ENCODE measurements at regions not wholly inside any gene's neighbourhood (a gene's known extent, or its start where the extent isn't known, plus 50 kb on each side); places are given as distances from the start of the nearest gene placed in this dataset.

DNA sequence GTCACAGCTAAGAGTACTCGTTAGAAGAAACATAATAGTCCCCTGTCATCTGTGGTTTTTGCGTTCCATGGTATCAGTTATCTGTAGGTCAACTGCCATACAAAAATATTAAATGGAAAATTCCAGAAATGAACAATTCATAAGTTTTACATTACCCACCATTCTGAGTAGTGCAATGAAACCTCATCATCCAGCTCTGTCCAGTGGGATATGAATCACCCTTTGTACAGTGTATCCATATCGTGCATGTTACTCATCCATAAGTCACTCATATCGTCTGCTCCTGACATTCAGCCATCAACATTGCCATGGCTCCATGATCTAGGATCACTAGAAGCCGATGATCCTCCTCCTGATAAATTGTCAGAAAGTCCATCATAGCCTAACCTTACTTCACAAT is 174.9 kb upstream of the C11orf87 start:
- TF ChIP-seq POLR2AphosphoS5 (IDR thresholded peaks at IDR 0.05; ENCODE audit: borderline replicate concordance, low read depth, low read length) (no peak), FOXP2 (optimal IDR thresholded peaks at IDR 0.05; ENCODE audit: control extremely low read depth, extremely low read length, insufficient read depth) (no peak), EZH2 (IDR thresholded peaks at IDR 0.05) (no peak)
- H3K9me3 ChIP-seq (ENCODE audit: low read depth, low read length): no peaks in the 10 kb centered on the region
- DNase-seq (ENCODE audit: low read depth, low spot score): no peak
- H3K4me3 ChIP-seq: no peak overlapping the region
- no peak overlapping the region for H3K27ac ChIP-seq
- no peak overlapping the region for H3K9ac ChIP-seq (ENCODE audit: insufficient read length)
- H3K36me3 ChIP-seq (ENCODE audit: insufficient read depth, low read length): no peaks in the 10 kb centered on the region

DNA sequence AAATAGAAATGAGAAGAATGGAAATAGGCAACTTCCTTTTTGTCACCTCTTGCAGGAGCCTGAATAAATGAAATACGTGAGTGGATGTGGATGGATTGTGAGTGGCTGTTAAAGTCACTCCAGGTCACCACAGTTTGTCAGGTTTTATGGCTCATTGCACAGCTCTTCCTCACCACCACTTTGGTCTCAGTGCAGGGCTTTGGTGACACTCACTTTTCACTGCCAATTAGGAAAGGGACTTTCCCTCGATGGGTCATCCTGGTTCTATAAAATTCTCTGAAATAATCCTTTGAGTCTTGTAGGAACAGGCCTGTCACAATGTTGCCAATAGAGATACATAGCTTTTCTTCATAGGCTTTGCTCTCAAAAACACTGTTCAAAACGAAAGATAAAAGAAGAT is 172.4 kb upstream of the C11orf87 start:
- no peak overlapping the region for H3K27ac ChIP-seq
- no peak overlapping the region for H3K9ac ChIP-seq (ENCODE audit: insufficient read length)
- H3K36me3 ChIP-seq (ENCODE audit: insufficient read depth, low read length): no peaks in the 10 kb centered on the region
- TF ChIP-seq FOXP2 (optimal IDR thresholded peaks at IDR 0.05; ENCODE audit: control extremely low read depth, extremely low read length, insufficient read depth): no peak
- TF ChIP-seq EZH2 (IDR thresholded peaks at IDR 0.05): no peak
- no peak for TF ChIP-seq POLR2AphosphoS5 (IDR thresholded peaks at IDR 0.05; ENCODE audit: borderline replicate concordance, low read depth, low read length)
- no peaks in the 10 kb centered on the region for H3K9me3 ChIP-seq (ENCODE audit: low read depth, low read length)
- no peak for DNase-seq (ENCODE audit: low read depth, low spot score)
- no peak overlapping the region for H3K4me3 ChIP-seq

- H3K9me3 ChIP-seq (ENCODE audit: low read depth, low read length): no peaks in the 10 kb centered on the region
- no peak overlapping the region for H3K9ac ChIP-seq (ENCODE audit: insufficient read length)
Observed at GRCh38 chr11:109251230-109251629, 170.8 kb upstream of the C11orf87 start.

DNA sequence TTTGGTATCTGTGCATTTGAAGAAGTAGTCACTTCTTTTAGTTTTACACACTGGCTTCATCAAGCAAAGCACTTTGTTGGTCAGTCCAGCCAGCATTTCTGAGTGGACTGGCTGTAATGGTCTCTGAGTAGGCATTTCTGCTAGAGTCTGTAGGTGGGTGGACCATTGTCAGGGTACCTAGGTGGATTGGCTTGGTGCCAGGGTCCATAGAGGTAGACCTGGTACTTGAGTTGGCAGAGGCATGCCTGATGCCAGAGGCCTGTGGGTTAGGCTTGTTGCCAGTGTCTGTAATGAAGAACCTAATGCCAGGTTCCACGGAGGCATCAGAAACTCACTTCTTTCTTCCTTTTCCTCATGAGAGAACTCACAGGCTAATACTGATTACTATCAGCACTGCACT is 157.9 kb upstream of the C11orf87 start:
- Histone ChIP-seq H3K4me3 (no peak overlapping the region), H3K9me3 (ENCODE audit: low read depth, low read length) (no peaks in the 10 kb centered on the region), H3K36me3 (ENCODE audit: insufficient read depth, low read length) (no peaks in the 10 kb centered on the region), H3K27ac (no peak overlapping the region), H3K9ac (ENCODE audit: insufficient read length) (no peak overlapping the region)
- no peak for TF ChIP-seq FOXP2 (optimal IDR thresholded peaks at IDR 0.05; ENCODE audit: control extremely low read depth, extremely low read length, insufficient read depth)
- no peak for TF ChIP-seq POLR2AphosphoS5 (IDR thresholded peaks at IDR 0.05; ENCODE audit: borderline replicate concordance, low read depth, low read length)
- no peak for TF ChIP-seq EZH2 (IDR thresholded peaks at IDR 0.05)
- DNase-seq (ENCODE audit: low read depth, low spot score): no peak

More at GRCh38 chr11:109251230-109251629, 170.8 kb upstream of the C11orf87 start:
- Histone ChIP-seq H3K27ac (no peak overlapping the region), H3K36me3 (ENCODE audit: insufficient read depth, low read length) (no peaks in the 10 kb centered on the region), H3K4me3 (no peak overlapping the region)
- DNase-seq (ENCODE audit: low read depth, low spot score): no peak
- no peak for TF ChIP-seq POLR2AphosphoS5 (IDR thresholded peaks at IDR 0.05; ENCODE audit: borderline replicate concordance, low read depth, low read length)
- no peak for TF ChIP-seq FOXP2 (optimal IDR thresholded peaks at IDR 0.05; ENCODE audit: control extremely low read depth, extremely low read length, insufficient read depth)
- TF ChIP-seq EZH2 (IDR thresholded peaks at IDR 0.05): no peak

GRCh38 chr11:109267293-109268095 is 154.5 kb upstream of the C11orf87 start:
- Histone ChIP-seq H3K4me3 (no peak overlapping the region), H3K9ac (ENCODE audit: insufficient read length) (no peak overlapping the region), H3K9me3 (ENCODE audit: low read depth, low read length) (no peaks in the 10 kb centered on the region), H3K36me3 (ENCODE audit: insufficient read depth, low read length) (no peaks in the 10 kb centered on the region), H3K27ac (no peak overlapping the region)
- no peak for TF ChIP-seq POLR2AphosphoS5 (IDR thresholded peaks at IDR 0.05; ENCODE audit: borderline replicate concordance, low read depth, low read length)
- no peak for TF ChIP-seq FOXP2 (optimal IDR thresholded peaks at IDR 0.05; ENCODE audit: control extremely low read depth, extremely low read length, insufficient read depth)
- no peak for TF ChIP-seq EZH2 (IDR thresholded peaks at IDR 0.05)
- DNase-seq (ENCODE audit: low read depth, low spot score): no peak

- no peak overlapping the region for H3K4me3 ChIP-seq
- no peak for DNase-seq (ENCODE audit: low read depth, low spot score)
- no peaks in the 10 kb centered on the region for H3K36me3 ChIP-seq (ENCODE audit: insufficient read depth, low read length)
- H3K9ac ChIP-seq (ENCODE audit: insufficient read length): no peak overlapping the region
- no peak overlapping the region for H3K27ac ChIP-seq
- TF ChIP-seq FOXP2 (optimal IDR thresholded peaks at IDR 0.05; ENCODE audit: control extremely low read depth, extremely low read length, insufficient read depth) (no peak), POLR2AphosphoS5 (IDR thresholded peaks at IDR 0.05; ENCODE audit: borderline replicate concordance, low read depth, low read length) (no peak), EZH2 (IDR thresholded peaks at IDR 0.05) (no peak)
- H3K9me3 ChIP-seq (ENCODE audit: low read depth, low read length): no peaks in the 10 kb centered on the region
Observed at GRCh38 chr11:109275931-109276330, 146.1 kb upstream of the C11orf87 start.

GRCh38 chr11:109285465-109285864 is 136.5 kb upstream of the C11orf87 start:
- no peak for DNase-seq (ENCODE audit: low read depth, low spot score)
- Histone ChIP-seq H3K4me3 (no peak overlapping the region), H3K9me3 (ENCODE audit: low read depth, low read length) (no peaks in the 10 kb centered on the region), H3K36me3 (ENCODE audit: insufficient read depth, low read length) (no peaks in the 10 kb centered on the region), H3K9ac (ENCODE audit: insufficient read length) (no peak overlapping the region), H3K27ac (no peak overlapping the region)
- TF ChIP-seq EZH2 (IDR thresholded peaks at IDR 0.05) (no peak), POLR2AphosphoS5 (IDR thresholded peaks at IDR 0.05; ENCODE audit: borderline replicate concordance, low read depth, low read length) (no peak), FOXP2 (optimal IDR thresholded peaks at IDR 0.05; ENCODE audit: control extremely low read depth, extremely low read length, insufficient read depth) (no peak)

GRCh38 chr11:109291553-109291952 is 130.4 kb upstream of the C11orf87 start:
- no peak for DNase-seq (ENCODE audit: low read depth, low spot score)
- Histone ChIP-seq H3K27ac (no peak overlapping the region), H3K9me3 (ENCODE audit: low read depth, low read length) (no peaks in the 10 kb centered on the region), H3K36me3 (ENCODE audit: insufficient read depth, low read length) (no peaks in the 10 kb centered on the region), H3K9ac (ENCODE audit: insufficient read length) (no peak overlapping the region), H3K4me3 (no peak overlapping the region)
- TF ChIP-seq FOXP2 (optimal IDR thresholded peaks at IDR 0.05; ENCODE audit: control extremely low read depth, extremely low read length, insufficient read depth) (no peak), EZH2 (IDR thresholded peaks at IDR 0.05) (no peak), POLR2AphosphoS5 (IDR thresholded peaks at IDR 0.05; ENCODE audit: borderline replicate concordance, low read depth, low read length) (no peak)

Measured in SK-N-MC (cell line).